Occipital lobe (tissue), 1 donor: ENCODE measurements at regions not wholly inside any gene's neighbourhood (a gene's known extent, or its start where the extent isn't known, plus 50 kb on each side); places are given as distances from the start of the nearest gene placed in this dataset.
"Not testable (repeated sequence)": the region's sequence is repeated elsewhere in the genome, so short reads cannot be mapped to it uniquely, and the experiment has no call there.

Experiments used
- DNase-seq: peaks from one replicate; lab custom pipeline; 2025; lab: John Stamatoyannopoulos, UW

DNA sequence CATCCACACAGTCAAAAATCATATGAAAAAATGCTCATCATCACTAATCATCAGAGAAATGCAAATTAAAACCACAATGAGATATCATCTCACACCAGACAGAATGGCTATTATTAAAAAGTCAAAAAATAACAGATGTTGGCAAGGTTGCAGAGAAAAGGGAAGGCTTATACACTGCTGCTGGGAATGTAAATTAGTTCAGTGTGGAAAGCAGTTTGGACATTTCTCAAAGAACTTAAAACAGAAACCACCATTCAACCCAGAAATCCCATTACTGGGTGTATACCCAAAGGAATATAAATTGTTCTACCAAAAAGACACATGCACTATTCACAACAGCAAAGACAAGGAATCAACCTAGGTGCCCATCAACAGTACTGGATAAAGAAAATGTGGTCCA, 307.0 kb upstream of the SOX9 start:
- DNase-seq, result not testable (repeated sequence)

DNA sequence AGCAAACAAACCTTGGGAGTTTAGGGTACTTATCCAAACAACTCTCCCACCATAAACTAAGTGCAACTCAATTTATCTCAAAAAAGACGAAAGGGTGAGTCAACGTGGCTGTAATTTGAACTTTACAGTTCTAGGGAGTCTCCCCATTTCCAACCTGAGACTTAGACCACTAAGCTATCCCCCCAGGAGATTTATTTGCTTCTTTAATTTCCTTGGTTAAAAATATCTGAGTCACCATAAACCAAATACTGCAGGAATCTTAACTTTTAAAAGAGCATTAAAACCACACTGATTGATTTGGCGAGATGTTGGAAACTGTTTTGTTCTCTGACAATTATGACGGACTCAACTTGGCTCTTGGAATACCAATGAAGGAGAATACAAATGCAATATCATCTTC, 299.3 kb upstream of the SOX9 start:
- no peak for DNase-seq

DNA sequence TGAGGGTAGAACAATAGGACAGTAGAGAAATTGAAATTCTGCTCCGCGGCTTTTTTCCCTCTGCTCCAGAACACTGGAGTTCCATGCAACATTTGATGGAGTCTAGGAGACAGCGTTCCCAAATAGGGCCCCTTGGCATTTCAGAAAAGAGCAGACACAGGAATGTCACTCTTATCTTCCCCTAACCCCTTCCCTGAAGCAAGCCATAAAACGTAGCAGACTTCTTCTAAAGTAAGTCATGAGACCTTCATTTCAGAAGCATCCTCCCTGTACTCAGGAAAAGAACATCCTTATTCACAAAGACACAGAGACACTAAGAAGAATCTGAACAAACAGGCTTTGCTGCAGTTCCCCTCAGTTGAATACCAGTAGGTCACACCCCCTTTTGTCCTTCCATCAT, 296.1 kb upstream of the SOX9 start:
- no peak for DNase-seq

DNA sequence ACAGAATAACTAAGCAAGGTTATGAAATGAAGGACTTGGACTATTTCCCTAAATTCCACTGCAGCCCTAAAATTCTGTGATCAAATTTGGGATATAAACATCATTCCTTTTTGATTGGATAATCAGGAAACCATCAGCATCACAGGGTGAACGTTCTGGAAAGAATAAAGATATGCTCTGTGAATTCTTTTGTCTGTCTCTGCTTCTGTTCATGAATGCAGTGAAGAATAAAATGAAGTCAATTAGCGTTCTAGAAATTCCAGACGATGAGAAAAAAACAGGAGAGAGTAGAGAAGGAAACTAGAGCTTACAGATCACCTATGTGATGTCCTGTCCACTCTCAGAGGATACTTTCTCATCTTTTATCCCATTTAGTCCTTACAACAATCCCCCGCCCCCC, 295.1 kb upstream of the SOX9 start:
- DNase-seq, result no peak

DNA sequence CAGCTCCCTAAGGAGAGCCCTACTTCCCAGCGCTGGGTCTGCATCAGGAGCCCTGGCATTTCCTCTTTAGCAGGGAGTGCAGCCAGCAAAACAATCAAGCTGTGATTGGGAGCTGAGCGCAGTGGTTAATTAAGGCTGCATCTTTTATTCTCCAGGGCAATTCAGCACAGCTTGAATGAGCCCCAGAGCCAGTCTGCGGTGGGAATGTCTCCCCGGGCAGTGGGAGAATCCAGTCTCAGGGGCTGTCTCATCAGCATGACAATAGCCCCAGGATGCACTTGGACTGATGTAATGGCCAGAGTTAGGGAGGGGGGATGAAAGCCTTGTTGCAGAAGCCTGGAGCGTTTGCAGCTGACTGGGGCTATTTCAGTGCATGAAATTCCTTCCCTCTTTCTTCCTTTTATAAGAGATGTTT, 292.6 kb upstream of the SOX9 start:
- peak; percentile 57 for DNase-seq

DNA sequence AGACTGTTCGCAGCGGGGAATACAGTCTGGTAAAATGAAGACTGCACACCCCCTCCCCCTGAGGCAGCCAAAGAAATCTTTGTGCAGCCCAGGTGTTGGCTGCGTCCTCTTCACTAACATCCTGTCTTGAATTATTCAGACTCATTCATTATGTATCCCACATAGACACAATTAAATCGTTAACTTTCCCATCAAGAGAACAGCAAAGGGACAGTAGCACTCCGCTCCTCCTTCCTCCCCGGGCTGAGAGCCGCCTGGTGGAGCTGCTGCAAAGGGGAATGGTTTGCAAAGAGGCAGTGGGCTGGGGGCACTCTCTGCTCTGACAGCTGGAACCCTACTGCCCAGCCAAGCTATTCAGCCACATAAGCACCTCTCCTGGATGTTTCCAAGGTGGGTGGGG, 290.0 kb upstream of the SOX9 start:
- DNase-seq, result no peak

DNA sequence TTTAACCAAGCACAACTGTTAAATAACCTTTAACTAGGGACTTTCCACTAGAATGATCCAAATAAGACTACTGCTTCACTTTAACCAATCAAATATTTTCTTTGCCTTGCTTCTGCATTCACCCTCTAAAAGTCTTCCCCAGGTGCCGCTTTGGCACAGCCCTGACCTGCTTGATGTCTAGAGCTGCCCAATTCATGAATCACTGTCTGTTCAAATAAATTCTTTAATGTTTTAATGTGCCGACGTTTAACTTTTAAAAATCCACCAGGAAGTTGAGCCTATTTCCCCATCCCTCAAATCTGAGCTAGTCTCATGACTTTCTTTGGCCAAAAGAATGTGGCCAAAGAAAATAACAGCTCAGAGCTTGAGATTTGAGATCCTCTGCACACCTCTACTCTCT, 277.8 kb upstream of the SOX9 start:
- DNase-seq, result no peak

DNA sequence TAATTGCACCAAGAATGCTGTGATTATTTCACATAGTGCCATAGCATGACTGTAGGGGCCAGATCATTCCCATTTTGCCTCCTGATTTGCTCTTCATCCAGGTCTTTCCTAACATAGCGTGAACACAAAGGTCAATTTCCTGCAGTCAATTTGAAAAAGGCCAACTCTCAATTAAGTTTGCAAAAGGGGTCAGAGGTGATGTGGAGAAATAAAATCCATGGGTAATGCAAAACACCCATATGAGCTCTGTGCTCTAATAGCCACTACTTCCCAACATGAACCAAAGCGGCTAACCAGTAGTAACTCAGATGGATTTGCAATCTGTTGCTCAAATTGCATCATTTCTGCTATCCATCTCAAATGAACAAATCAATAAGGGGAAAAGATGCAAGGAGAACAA, 275.5 kb upstream of the SOX9 start:
- DNase-seq, result no peak

DNA sequence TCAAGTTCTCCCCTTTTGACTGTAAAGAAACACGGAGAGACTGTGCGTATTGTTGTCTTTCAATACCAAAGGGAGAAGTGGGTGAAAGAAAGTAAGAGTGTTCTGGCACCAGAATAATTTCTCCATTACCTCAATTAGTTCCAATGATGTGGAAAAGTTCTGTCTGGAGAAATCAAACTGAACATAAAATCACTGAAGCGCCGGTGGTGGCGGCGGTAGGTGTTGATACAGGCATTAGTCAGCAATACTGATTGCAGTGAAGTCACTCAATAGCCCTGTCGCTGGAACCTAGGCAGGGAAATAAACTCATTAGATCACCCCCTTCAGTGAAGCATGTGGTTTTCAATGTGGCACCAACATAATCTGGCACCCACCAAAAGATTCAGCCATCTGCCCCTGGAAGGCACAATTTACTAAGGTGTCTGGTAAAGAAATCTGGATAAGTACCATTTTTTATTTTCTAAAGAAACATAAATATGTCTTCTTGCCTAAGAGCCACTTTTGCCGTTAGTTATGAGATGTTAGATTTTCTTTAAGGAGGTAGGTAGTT, 274.2 kb upstream of the SOX9 start:
- no peak for DNase-seq

DNA sequence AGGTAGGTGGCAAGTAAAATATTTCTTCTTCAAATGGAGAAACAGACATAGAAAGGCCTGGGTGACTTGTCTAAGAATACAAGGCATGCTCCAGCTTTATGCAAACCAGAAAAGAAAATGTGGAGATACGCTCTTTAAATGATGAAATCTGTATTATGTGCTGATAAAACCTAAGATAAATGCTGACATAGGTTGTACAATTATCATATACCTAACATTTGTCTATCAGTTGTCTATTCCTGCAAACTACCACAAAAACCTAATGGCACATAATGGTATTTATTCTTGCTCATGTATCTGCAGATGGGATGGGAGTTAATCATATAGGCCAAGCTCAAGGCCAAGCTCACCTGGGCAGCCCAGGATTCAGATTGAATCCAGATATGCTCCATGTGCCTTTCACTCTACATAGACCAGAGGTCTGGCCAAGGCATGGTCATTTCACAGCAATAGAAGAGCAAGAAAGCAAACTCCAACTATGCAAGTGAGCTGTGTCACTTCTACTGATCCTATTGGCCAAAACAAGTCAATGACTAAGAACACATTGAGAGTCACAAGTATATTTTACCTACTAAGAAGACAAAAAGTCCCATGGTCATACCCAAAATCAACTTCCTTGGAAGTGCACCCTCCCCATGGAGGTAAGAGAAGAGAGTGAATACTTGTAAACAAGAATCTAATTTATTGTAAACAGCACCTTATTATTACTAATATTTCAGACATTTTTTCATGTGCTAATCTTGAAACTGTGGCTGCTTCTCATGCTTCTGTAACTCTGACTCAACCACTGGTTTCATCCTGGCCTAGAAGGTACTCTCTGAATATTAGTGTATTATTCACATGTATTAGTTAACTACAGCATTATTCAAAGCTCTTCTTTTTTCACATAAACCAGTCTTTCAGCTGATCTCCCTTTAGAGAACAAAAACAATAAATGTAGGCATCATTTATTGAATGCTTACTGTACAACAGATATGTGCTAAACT, 270.7 kb upstream of the SOX9 start:
- no peak for DNase-seq

DNA sequence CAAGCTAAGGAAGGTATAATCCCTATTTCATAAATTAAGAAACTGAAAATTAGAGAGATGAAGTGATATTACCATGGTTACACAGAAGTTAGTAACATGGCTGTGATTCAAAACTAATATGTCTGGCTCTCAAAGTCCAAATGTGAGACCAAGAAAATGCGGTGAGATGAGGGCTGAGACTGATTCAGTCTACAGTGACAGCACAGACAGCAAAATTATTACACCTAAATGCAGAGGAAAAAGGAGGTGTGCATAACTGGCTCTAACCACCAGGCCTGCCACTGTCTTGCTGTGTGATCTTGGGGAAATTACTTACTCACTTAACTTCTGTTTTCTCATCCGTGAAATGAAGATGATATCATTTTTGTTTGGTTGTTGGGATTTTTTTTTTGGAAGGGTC, 270.0 kb upstream of the SOX9 start:
- DNase-seq, result no peak

DNA sequence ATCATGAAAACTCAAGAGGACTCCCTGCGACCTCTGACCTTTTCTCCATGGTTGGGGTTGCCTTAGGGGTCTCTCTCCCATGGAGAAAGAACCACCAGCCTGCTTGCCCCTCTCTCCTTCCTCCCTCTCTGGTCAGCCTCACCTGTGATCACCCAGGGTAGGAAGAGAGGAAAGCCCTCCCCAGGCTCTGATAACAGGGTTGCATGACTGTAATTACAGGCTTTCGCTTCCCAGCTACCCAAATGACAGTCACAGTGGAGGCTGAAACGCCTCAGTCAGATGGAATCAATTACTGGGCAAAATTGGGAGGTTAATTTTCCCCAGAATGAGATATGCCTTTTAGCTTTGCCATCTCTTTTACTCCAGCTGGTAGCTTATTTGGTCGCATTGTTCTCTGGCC, 265.8 kb upstream of the SOX9 start:
- DNase-seq, result no peak

DNA sequence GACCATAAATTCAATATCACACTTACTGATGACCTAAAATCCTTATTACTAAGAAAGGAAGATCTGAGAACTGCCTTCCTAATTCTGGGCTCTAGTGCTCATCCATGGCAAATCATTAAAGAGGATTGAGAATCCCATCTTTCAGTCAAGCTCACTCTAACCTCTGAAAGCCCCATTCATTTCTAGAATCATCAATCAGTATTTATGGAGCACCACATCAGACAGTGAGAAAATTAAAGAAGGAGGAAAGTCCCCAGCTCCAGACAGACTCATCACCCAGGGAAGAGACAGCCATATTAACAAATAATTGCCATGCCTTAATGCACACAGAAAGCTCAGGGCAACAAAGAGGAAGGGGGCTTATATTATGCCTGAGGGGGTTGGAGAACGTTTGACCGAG, 256.1 kb upstream of the SOX9 start:
- no peak for DNase-seq

DNA sequence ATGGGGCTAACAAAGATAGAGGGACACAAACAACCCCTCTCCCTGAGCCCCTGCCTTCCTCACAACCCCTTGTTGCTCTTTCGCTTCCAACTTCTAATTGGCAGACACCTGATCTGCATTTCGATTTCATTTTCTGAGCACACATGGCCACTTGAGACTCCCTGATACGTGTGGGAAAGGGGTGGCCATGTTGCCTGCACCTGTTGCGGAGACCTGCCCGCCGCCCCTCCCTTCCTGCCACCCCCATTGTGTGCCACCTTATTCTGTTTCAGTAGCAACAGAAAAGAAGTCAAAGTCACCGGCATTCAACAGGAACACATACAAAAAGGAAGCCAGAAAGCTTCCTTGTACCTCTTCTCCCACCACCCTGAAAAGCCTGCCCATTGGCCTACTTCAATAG, 254.7 kb upstream of the SOX9 start:
- no peak for DNase-seq

DNA sequence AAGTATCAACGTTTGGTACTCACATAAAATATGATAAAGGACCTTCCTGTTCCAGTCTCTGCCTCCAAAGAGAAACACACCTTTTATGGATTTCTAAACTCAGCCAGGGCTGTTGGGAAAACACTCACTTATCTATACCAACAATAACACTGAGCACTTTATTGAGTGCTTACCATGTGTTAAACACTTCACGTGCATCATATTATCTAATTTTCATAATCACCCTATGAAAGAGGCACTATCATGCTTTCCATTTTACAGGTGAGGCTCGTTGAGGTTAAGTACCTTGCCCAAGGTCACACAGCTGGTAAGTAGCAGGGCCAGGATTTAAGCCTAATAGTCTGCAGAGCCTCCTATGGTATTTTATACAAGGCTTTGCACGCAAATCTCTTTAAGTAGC, 251.5 kb upstream of the SOX9 start:
- DNase-seq, result no peak

DNA sequence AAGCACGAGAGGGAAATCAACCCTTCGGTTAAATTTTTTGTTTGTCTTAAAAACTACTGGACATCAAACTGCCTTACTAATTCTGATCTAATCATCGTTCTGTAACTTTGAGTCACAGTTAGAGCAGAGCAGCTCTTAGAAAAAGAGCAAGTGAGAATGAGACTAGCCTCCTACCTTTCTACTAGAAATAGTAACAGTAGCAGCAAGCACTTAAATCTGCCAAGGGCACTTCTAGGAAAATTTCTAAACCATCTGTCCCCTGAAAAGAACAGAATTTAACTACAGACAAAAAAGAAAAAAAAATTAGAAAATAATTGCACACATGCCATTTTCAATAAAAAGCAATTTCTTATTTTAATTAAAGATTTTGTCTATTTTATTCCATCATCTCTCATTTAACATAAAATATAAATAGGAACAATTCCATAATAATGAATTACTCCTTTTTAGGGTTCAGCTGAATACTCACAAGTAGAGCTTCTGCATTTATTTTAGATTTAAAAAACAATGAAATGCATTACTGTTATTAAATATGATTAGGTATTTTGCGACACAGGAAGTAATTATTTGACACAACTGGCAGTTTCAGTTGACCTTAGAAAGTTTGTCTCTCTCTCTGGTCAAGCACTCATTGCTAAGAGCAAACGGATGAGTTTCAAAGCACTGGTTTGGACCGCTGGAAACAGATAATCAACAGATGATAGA, 250.8 kb upstream of the SOX9 start:
- DNase-seq, result no peak

DNA sequence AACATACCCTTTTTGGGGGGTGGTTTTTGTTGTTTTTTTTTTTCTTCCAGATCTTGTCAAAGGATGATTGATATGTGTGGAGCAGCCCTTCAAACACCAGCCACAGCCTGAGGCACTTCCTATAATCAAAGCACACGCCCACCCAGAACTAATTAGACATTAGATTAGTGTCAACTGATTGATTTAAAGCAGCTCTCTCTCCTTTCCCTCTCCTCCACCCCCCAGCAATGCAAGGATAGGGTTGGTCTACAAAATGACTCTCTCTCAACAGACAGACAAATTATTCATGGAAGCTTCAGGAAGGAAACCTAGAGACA, 250.3 kb upstream of the SOX9 start:
- no peak for DNase-seq

DNA sequence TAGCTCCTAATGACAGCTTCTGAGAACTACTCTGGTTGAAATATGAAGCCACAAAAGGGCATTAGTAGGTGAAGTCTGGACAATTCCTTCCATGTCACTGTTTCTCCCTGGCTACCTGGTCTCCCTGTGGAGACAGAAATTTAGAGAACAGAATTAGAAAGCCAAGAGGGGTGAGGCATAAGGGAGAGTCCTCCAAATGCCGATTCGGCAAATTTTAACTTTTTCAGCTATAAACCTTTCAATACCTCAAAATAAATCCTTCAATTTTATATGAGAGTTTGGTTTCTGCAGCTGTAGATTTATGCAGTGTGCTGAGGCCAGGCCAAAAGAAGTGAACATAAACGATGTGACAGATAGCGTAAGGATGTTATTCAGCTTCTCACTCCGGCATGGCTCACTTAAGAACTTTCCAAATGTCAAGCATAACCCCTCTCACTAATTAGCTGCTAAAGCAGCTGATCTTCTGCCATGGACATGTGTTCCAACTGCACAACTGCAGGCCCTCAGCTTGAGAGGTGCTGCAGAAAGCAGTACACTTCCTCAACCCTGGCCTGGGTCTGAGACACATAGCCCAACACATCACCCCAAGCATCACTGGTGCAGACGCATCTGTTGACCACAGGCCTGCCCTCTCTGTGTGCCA, 247.9 kb upstream of the SOX9 start:
- no peak for DNase-seq

DNA sequence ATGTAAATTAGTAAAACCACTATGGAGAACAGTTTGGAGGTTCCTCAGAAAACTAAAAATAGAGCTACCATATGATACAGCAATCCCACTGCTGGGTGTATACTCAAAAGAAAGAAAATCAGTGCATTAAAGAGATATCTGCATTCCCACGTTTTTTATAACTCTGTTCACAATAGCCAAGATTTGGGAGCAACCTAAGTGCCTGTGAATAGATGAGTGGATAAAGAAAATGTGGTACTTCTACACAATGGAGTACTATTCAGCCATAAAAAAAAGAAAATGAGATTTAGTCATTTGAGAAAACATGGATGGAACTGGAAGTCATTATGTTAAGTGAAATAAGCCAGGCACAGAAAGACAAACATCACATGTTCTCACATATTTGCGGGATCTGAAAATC, 246.0 kb upstream of the SOX9 start:
- not testable (repeated sequence) for DNase-seq

DNA sequence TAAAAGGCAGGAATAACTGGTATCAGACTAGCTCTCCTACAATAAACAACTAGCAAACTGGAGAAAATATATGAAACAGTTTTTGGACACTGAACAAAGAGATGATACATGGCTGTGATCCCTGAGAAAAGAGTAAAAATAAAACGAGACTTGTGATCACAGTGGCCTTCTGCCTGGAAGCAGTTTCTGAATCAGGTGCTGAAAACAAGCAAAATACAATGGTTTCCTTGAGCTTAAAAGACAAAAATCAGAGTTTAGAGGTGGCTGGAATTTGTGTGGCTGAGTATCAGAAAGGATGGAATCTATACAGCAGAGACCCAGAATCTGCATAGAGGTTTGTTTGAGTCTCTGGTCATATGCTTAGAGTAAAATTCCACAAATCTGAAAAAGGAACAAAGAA, 242.5 kb upstream of the SOX9 start:
- no peak for DNase-seq

DNA sequence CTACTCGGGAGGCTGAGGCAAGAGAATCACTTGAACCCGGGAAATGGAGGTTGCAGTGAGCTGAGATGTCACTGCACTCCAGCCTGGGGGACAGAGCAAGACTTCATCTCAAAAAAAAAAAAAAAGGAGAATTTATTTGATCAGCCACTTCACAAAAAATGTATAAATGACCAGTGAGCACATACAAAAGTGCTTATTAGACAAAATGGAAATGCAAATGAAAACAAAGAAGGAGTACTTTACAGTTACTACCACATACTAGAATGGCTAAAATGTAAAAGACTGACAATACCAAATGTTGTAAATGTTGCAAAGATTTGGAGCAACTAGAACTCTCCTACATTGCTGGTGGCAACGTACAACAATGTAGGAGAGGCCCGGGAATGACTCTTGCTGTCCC, 241.8 kb upstream of the SOX9 start:
- no peak for DNase-seq

DNA sequence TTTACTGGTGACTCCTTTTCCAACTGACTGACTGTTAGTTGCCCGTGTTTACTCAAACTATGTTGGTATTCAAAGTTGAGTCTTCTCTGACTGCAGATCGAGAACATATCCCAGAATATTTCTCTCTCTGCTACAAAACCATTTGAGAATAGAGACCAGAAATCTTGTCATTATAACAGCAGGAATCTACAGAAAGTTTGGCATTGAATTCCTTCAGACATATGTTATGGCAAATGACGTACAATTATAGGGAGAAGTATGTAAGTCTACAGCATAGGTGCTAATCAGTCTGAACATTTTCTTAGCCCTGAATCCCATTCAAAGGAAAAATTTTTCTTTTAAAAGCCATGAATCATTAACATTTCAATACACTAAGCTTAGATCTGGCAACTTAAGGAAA, 239.8 kb upstream of the SOX9 start:
- no peak for DNase-seq
